Peyer's patch (tissue), 4 donors: ENCODE measurements at regions not wholly inside any gene's neighbourhood (a gene's known extent, or its start where the extent isn't known, plus 50 kb on each side); places are given as distances from the start of the nearest gene placed in this dataset.

ENCODE experiments used
- POLR2A ChIP-seq, 2 donors: fragments of 450-650 bp; IDR thresholded peaks; one replicate each; pipeline ENCODE4 v1.5.1; 2017; ENCODE audit warnings: antibody characterized with exemption in 2 of 2, mild to moderate bottlenecking in 2 of 2, moderate library complexity in 2 of 2
- TF ChIP-seq, protein P1 (sequence below), 6 experiments: fragments of 450-650 bp in 4 of 6; fragments of 200-600 bp in 2 of 6; sonication (generic) in 1 of 6; IDR thresholded peaks; one replicate each; pipeline ENCODE4 v1.5.1; 2017 to 2019; ENCODE audit warnings: antibody characterized with exemption in 6 of 6, mild to moderate bottlenecking in 3 of 6, moderate library complexity in 1 of 6

DNA sequence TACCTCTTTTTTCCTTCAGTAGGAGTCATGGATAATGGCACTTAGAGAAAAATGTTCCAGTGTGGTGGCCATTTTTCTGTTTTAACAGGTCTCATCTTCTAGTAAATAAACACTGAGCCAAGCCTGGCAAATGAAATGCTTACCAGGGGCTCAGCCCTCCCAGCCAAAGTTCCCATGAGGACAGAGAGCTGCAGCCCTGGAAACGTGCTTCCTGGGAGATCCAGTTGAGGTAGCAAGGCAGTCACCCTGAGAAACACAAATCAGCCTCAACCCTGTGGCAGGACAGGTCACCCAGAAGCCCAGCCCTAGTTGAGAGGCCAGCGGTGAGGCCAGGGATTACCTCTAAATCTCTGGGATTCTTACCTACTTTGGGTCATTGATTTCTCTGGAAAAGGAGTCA, 140.1 kb downstream of the LNPK start:
- no peak for TF ChIP-seq POLR2A (IDR thresholded peaks at IDR 0.05)
- TF ChIP-seq, protein P1, sequence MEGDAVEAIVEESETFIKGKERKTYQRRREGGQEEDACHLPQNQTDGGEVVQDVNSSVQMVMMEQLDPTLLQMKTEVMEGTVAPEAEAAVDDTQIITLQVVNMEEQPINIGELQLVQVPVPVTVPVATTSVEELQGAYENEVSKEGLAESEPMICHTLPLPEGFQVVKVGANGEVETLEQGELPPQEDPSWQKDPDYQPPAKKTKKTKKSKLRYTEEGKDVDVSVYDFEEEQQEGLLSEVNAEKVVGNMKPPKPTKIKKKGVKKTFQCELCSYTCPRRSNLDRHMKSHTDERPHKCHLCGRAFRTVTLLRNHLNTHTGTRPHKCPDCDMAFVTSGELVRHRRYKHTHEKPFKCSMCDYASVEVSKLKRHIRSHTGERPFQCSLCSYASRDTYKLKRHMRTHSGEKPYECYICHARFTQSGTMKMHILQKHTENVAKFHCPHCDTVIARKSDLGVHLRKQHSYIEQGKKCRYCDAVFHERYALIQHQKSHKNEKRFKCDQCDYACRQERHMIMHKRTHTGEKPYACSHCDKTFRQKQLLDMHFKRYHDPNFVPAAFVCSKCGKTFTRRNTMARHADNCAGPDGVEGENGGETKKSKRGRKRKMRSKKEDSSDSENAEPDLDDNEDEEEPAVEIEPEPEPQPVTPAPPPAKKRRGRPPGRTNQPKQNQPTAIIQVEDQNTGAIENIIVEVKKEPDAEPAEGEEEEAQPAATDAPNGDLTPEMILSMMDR (IDR thresholded peaks at IDR 0.05) = no peak
